CD14-positive monocyte (primary cell): ENCODE measurements at regions not wholly inside any gene's neighbourhood (a gene's known extent, or its start where the extent isn't known, plus 50 kb on each side); places are given as distances from the start of the nearest gene placed in this dataset.

Experiments
- DNase-seq, 3 donors: peaks; one replicate each; pipeline ENCODE4 v3.0.0-alpha.2; 2011 to 2022
- H2AFZ ChIP-seq: 2 replicates; pipeline ENCODE4 v1.6.0; 2012; ENCODE audit warnings: mild to moderate bottlenecking, low read depth, low read length, inconsistent platforms; ENCODE audit not compliant: insufficient read depth, poor library complexity, severe bottlenecking
- H3K27ac ChIP-seq, 2 donors: 1 replicate in 1 of 2; 2 replicates in 1 of 2; pipeline ENCODE4 v1.5.1; 2012 to 2013; ENCODE audit warnings: low read length in 2 of 2, control low read depth in 1 of 2, inconsistent platforms in 1 of 2, low read depth in 1 of 2, mild to moderate bottlenecking in 1 of 2
- H3K27me3 ChIP-seq, 2 donors: one replicate each; pipeline versions ENCODE4 v1.6.0 to v1.6.1; 2011 to 2013; ENCODE audit warnings: low read length in 2 of 2; ENCODE audit not compliant: control insufficient read depth in 2 of 2, insufficient read depth in 2 of 2
- H3K36me3 ChIP-seq, 2 donors: replicated peaks in 1 of 2; 1 replicate in 1 of 2; 2 replicates in 1 of 2; pipeline versions ENCODE4 v1.5.1 to v1.6.1; 2012 to 2013; ENCODE audit warnings: low read length in 2 of 2, control low read depth in 1 of 2, inconsistent platforms in 1 of 2, mild to moderate bottlenecking in 1 of 2; ENCODE audit not compliant: insufficient read depth in 2 of 2, control insufficient read depth in 1 of 2
- H3K4me1 ChIP-seq, 2 donors: 1 replicate in 1 of 2; 2 replicates in 1 of 2; pipeline versions ENCODE4 v1.5.1 to v1.6.1; 2012 to 2013; ENCODE audit warnings: low read length in 2 of 2, control low read depth in 1 of 2, inconsistent platforms in 1 of 2, mild to moderate bottlenecking in 1 of 2, moderate library complexity in 1 of 2; ENCODE audit not compliant: insufficient read depth in 2 of 2, control insufficient read depth in 1 of 2
- H3K4me2 ChIP-seq: replicated peaks from 2 replicates; pipeline ENCODE3; 2012; ENCODE audit warnings: low read length, moderate library complexity, mild to moderate bottlenecking; ENCODE audit not compliant: poor library complexity, severe bottlenecking; ENCODE audit errors: extremely low read depth
- H3K4me3 ChIP-seq, 3 experiments: fragments of 200-600 bp in 1 of 3; sonication (generic) in 1 of 3; replicated peaks in 1 of 3; 1 replicate in 2 of 3; 2 replicates in 1 of 3; pipeline ENCODE4 v1.5.1; 2011 to 2013; ENCODE audit warnings: low read length in 3 of 3, mild to moderate bottlenecking in 3 of 3, control low read depth in 2 of 3, low read depth in 2 of 3, inconsistent platforms in 1 of 3, moderate library complexity in 1 of 3
- H3K79me2 ChIP-seq: 2 replicates; pipeline ENCODE4 v1.6.0; 2012; ENCODE audit warnings: mild to moderate bottlenecking, control low read depth, inconsistent platforms, low read length, moderate library complexity; ENCODE audit not compliant: insufficient read depth
- H3K9ac ChIP-seq: 2 replicates; pipeline ENCODE4 v1.6.0; 2017; ENCODE audit warnings: low read length, mild to moderate bottlenecking; ENCODE audit not compliant: insufficient read depth, poor library complexity, severe bottlenecking
- H3K9me3 ChIP-seq, 2 donors: replicated peaks in 1 of 2; 1 replicate in 1 of 2; 2 replicates in 1 of 2; pipeline versions ENCODE4 v1.5.1 to v1.6.1; 2012 to 2013; ENCODE audit warnings: low read length in 2 of 2, control low read depth in 1 of 2; ENCODE audit not compliant: control insufficient read depth in 1 of 2, insufficient read depth in 1 of 2
- H4K20me1 ChIP-seq: 2 replicates; pipeline ENCODE4 v1.6.0; 2012; ENCODE audit warnings: mild to moderate bottlenecking, low read length, control low read depth, moderate library complexity; ENCODE audit not compliant: insufficient read depth
- H3K27ac Mint-ChIP-seq, 7 donors: one replicate each; pipeline ENCODE4 v1.8.0; 2020; ENCODE audit warnings: mild to moderate bottlenecking in 7 of 7, mixed read lengths in 7 of 7, moderate library complexity in 6 of 7, inconsistent platforms in 2 of 7
- H3K27me3 Mint-ChIP-seq, 3 donors: one replicate each; pipeline ENCODE4 v1.8.0; 2021 to 2022; ENCODE audit warnings: low read depth in 3 of 3, mild to moderate bottlenecking in 3 of 3, mixed read lengths in 3 of 3, moderate library complexity in 3 of 3, inconsistent platforms in 1 of 3
- H3K36me3 Mint-ChIP-seq, 2 donors: one replicate each; pipeline ENCODE4 v1.8.0; 2020; ENCODE audit warnings: mixed read lengths in 2 of 2, inconsistent platforms in 1 of 2, mild to moderate bottlenecking in 1 of 2
- H3K4me1 Mint-ChIP-seq: one replicate; pipeline ENCODE4 v1.8.0; 2020; ENCODE audit warnings: mild to moderate bottlenecking, mixed read lengths
- H3K4me3 Mint-ChIP-seq, 2 donors: one replicate each; pipeline ENCODE4 v1.8.0; 2020; ENCODE audit warnings: mild to moderate bottlenecking in 2 of 2, mixed read lengths in 2 of 2, moderate library complexity in 1 of 2
- H3K9me3 Mint-ChIP-seq, 7 donors: one replicate each; pipeline ENCODE4 v1.8.0; 2020 to 2022; ENCODE audit warnings: mixed read lengths in 7 of 7, mild to moderate bottlenecking in 6 of 7, moderate library complexity in 6 of 7, inconsistent platforms in 2 of 7
- WGBS: methylation state at CpG from one replicate; pipeline ENCODE4 v1.1.5; 2013; ENCODE audit warnings: missing lambda C conversion rate; ENCODE audit not compliant: insufficient coverage; 5-methylcytosine and 5-hydroxymethylcytosine counted together
- intact Hi-C, 2 donors: fragments of 100-400 bp; cut with micrococcal nuclease; formaldehyde crosslinking; loops; one replicate each; pipeline versions ENCODE4 v1.15.0 to v1.15.1; 2023
- TF ChIP-seq, protein P1 (sequence below): fragments of 200-600 bp; IDR thresholded peaks from one replicate; pipeline ENCODE4 v1.8.0; 2022; ENCODE audit warnings: antibody characterized with exemption, mild to moderate bottlenecking

- peaks cover 7 to 13% of the 10 kb centered on the region in 2 donors for H3K36me3 Mint-ChIP-seq
- Histone ChIP-seq H3K79me2 (no peaks in the 10 kb centered on the region), H3K27me3 (peaks cover 0 to 16% of the 10 kb centered on the region in 2 donors), H3K9me3 (peaks cover 4 to 9% of the 10 kb centered on the region in 2 donors), H3K27ac (peak overlapping the region in 1 of 2 donors; percentile 72), H3K4me3 (peak overlapping the region in 2 of 3 experiments; percentile 59 to 72), H3K9ac (peak overlapping the region; percentile 66), H3K4me2 (peak overlapping the region; percentile 77), H2AFZ (peak overlapping the region; percentile 87), H3K4me1 (peaks cover 10 to 23% of the 10 kb centered on the region in 2 donors), H3K36me3 (no peaks in the 10 kb centered on the region), H4K20me1 (no peaks in the 10 kb centered on the region)
- H3K4me1 Mint-ChIP-seq: peaks cover 21% of the 10 kb centered on the region
- peaks cover 4 to 11% (median 9%) of the 10 kb centered on the region in 7 donors for H3K9me3 Mint-ChIP-seq
- peak overlapping the region; percentile 81 to 90 for H3K4me3 Mint-ChIP-seq
- H3K27ac Mint-ChIP-seq: peak overlapping the region in 3 of 7 donors; percentile 30 to 79 (median 42)
- 17% methylated on average over 21 of the region's 60 CpGs for WGBS
- intact Hi-C loops: no loop called here
- TF ChIP-seq, protein P1, sequence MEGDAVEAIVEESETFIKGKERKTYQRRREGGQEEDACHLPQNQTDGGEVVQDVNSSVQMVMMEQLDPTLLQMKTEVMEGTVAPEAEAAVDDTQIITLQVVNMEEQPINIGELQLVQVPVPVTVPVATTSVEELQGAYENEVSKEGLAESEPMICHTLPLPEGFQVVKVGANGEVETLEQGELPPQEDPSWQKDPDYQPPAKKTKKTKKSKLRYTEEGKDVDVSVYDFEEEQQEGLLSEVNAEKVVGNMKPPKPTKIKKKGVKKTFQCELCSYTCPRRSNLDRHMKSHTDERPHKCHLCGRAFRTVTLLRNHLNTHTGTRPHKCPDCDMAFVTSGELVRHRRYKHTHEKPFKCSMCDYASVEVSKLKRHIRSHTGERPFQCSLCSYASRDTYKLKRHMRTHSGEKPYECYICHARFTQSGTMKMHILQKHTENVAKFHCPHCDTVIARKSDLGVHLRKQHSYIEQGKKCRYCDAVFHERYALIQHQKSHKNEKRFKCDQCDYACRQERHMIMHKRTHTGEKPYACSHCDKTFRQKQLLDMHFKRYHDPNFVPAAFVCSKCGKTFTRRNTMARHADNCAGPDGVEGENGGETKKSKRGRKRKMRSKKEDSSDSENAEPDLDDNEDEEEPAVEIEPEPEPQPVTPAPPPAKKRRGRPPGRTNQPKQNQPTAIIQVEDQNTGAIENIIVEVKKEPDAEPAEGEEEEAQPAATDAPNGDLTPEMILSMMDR: no peak
- no peak for DNase-seq
- peaks cover 11 to 24% (median 24%) of the 10 kb centered on the region in 3 donors for H3K27me3 Mint-ChIP-seq
These were observed 129.4 kb downstream of the CDH26 start for GRCh38 chr20:60087563-60088105.

- no peaks in the 10 kb centered on the region for H4K20me1 ChIP-seq
- TF ChIP-seq, protein P1: no peak
- peaks cover 10 to 23% of the 10 kb centered on the region in 2 donors for H3K4me1 ChIP-seq
- Mint-ChIP-seq H3K4me3 (peak overlapping the region; percentile 53 to 81), H3K27ac (peak overlapping the region in 1 of 7 donors; percentile 31), H3K4me1 (peaks cover 21% of the 10 kb centered on the region), H3K9me3 (peaks cover 9 to 17% (median 15%) of the 10 kb centered on the region in 7 donors), H3K27me3 (peaks cover 11 to 24% (median 24%) of the 10 kb centered on the region in 3 donors), H3K36me3 (peaks cover 6 to 13% of the 10 kb centered on the region in 2 donors)
- peaks cover 10 to 11% of the 10 kb centered on the region in 2 donors for H3K9me3 ChIP-seq
- DNase-seq: no peak
- no peaks in the 10 kb centered on the region for H3K79me2 ChIP-seq
- H3K9ac ChIP-seq: no peak overlapping the region
- 97% methylated on average over 6 of the region's 10 CpGs for WGBS
- intact Hi-C loops: no loop called here
- H2AFZ ChIP-seq: peak overlapping the region; percentile 87
- peaks cover 0 to 16% of the 10 kb centered on the region in 2 donors for H3K27me3 ChIP-seq
- no peak overlapping the region for H3K27ac ChIP-seq
- peak overlapping the region; percentile 77 for H3K4me2 ChIP-seq
- peak overlapping the region in 1 of 3 experiments; percentile 72 for H3K4me3 ChIP-seq
- no peaks in the 10 kb centered on the region for H3K36me3 ChIP-seq
These were observed 130.0 kb downstream of the CDH26 start for GRCh38 chr20:60088236-60088635.
